Ammon's horn (tissue), 1 donor: ENCODE measurements at regions not wholly inside any gene's neighbourhood (a gene's known extent, or its start where the extent isn't known, plus 50 kb on each side); places are given as distances from the start of the nearest gene placed in this dataset.
A peak's percentile ranks its signal among the peaks of the same experiment; 100 is the strongest.

ENCODE experiments used
- DNase-seq: peaks from one replicate; pipeline ENCODE4 v3.0.0-alpha.2; 2016; ENCODE audit warnings: low spot score

GRCh38 chr1:58430421-58431275 lies 115.9 kb downstream of the OMA1 start:
- DNase-seq, result no peak

- DNase-seq, result no peak
Observed at GRCh38 chr1:58426918-58427317, 119.6 kb downstream of the OMA1 start.

GRCh38 chr1:58422436-58422835 lies 124.1 kb downstream of the OMA1 start:
- no peak for DNase-seq

- DNase-seq, result no peak
Observed at GRCh38 chr1:58418283-58419228, 128.0 kb downstream of the OMA1 start.

GRCh38 chr1:58412071-58412580 lies 134.4 kb downstream of the OMA1 start:
- no peak for DNase-seq

- peak; percentile 57 for DNase-seq
Observed at GRCh38 chr1:58409890-58410289, 136.6 kb downstream of the OMA1 start.

GRCh38 chr1:58409336-58409735 lies 137.2 kb downstream of the OMA1 start:
- no peak for DNase-seq

- no peak for DNase-seq
Observed at GRCh38 chr1:58406301-58407071, 140.0 kb downstream of the OMA1 start.

GRCh38 chr1:58405660-58406059 lies 140.9 kb downstream of the OMA1 start:
- DNase-seq, result no peak

GRCh38 chr1:58403894-58404293 lies 142.6 kb downstream of the OMA1 start:
- no peak for DNase-seq

GRCh38 chr1:58402444-58402843 lies 144.1 kb downstream of the OMA1 start:
- DNase-seq, result no peak

GRCh38 chr1:58401991-58402390 lies 144.5 kb downstream of the OMA1 start:
- no peak for DNase-seq

GRCh38 chr1:58399176-58399575 lies 147.3 kb downstream of the OMA1 start:
- DNase-seq, result no peak

- DNase-seq, result no peak
Observed at GRCh38 chr1:58398714-58399113, 147.8 kb downstream of the OMA1 start.

GRCh38 chr1:58397187-58397820 lies 149.2 kb downstream of the OMA1 start:
- DNase-seq, result no peak

GRCh38 chr1:58396150-58396549 lies 150.4 kb downstream of the OMA1 start:
- no peak for DNase-seq

- no peak for DNase-seq
Observed at GRCh38 chr1:58395355-58395754, 151.2 kb downstream of the OMA1 start.

- DNase-seq, result no peak
Observed at GRCh38 chr1:58392083-58392482, 154.4 kb downstream of the OMA1 start.

GRCh38 chr1:58391514-58391913 lies 155.0 kb downstream of the OMA1 start:
- DNase-seq, result no peak

- no peak for DNase-seq
Observed at GRCh38 chr1:58391056-58391455, 155.5 kb downstream of the OMA1 start.

GRCh38 chr1:58390091-58390490 lies 156.4 kb downstream of the OMA1 start:
- no peak for DNase-seq
